OCI-LY7 (cell line): ENCODE measurements at regions not wholly inside any gene's neighbourhood (a gene's known extent, or its start where the extent isn't known, plus 50 kb on each side); places are given as distances from the start of the nearest gene placed in this dataset.

Source experiments
- CTCF ChIP-seq: fragments of 200-600 bp; sonication (generic); conservative IDR thresholded peaks from 2 replicates; pipeline ENCODE4 v1.5.1; 2014; ENCODE audit warnings: mild to moderate bottlenecking, antibody characterized with exemption, low read length, moderate library complexity, mixed read lengths
- EZH2phosphoT487 ChIP-seq: fragments of 200-600 bp; sonication (generic); IDR thresholded peaks from 2 replicates; pipeline ENCODE4 v1.6.1; 2018; ENCODE audit warnings: low read depth, borderline replicate concordance, mild to moderate bottlenecking, mixed run types, antibody characterized with exemption, low read length, moderate library complexity, mixed read lengths

- TF ChIP-seq EZH2phosphoT487 = no peak
- no peak for TF ChIP-seq CTCF
Observed at GRCh38 chr11:95593111-95593510, 196.5 kb downstream of the FAM76B start.
